Osteoblast (primary cell): ENCODE measurements at regions not wholly inside any gene's neighbourhood (a gene's known extent, or its start where the extent isn't known, plus 50 kb on each side); places are given as distances from the start of the nearest gene placed in this dataset.

Experiments
- DNase-seq: peaks from one replicate; pipeline ENCODE4 v3.0.0; 2011; ENCODE audit warnings: low spot score, mixed read lengths; ENCODE audit not compliant: insufficient read length; ENCODE audit errors: missing footprints
- H2AFZ ChIP-seq: 2 replicates; pipeline ENCODE4 v1.6.0; 2011; ENCODE audit warnings: mild to moderate bottlenecking, low read length
- H3K27ac ChIP-seq: 2 replicates; pipeline ENCODE4 v1.5.1; 2011; ENCODE audit warnings: mild to moderate bottlenecking, low read depth, low read length, moderate library complexity
- H3K27me3 ChIP-seq: 2 replicates; pipeline ENCODE4 v1.6.0; 2012; ENCODE audit warnings: mild to moderate bottlenecking, control low read depth, inconsistent platforms, low read length, moderate library complexity; ENCODE audit not compliant: insufficient read depth
- H3K36me3 ChIP-seq: 2 replicates; pipeline ENCODE4 v1.5.1; 2011; ENCODE audit warnings: mild to moderate bottlenecking, low read length, control low read depth, moderate library complexity; ENCODE audit not compliant: insufficient read depth
- H3K4me1 ChIP-seq: 2 replicates; pipeline ENCODE4 v1.5.1; 2011; ENCODE audit warnings: mild to moderate bottlenecking, low read length, control low read depth, moderate library complexity; ENCODE audit not compliant: insufficient read depth
- H3K4me2 ChIP-seq: 2 replicates; pipeline ENCODE4 v1.6.0; 2011; ENCODE audit warnings: mild to moderate bottlenecking, low read length; ENCODE audit not compliant: insufficient read depth
- H3K4me3 ChIP-seq: fragments of 200-600 bp; sonication (generic); 3 replicates; pipeline ENCODE4 v1.5.1; 2012; ENCODE audit warnings: mild to moderate bottlenecking, low read length, inconsistent platforms; ENCODE audit not compliant: insufficient read depth
- H3K79me2 ChIP-seq: 2 replicates; pipeline ENCODE4 v1.6.0; 2012; ENCODE audit warnings: mild to moderate bottlenecking, low read length, control low read depth, inconsistent platforms; ENCODE audit not compliant: insufficient read depth
- H3K9me3 ChIP-seq: 2 replicates; pipeline ENCODE4 v1.5.1; 2011; ENCODE audit warnings: low read depth, low read length, control low read depth
- H4K20me1 ChIP-seq: 2 replicates; pipeline ENCODE4 v1.6.0; 2012; ENCODE audit warnings: mild to moderate bottlenecking, low read length, control low read depth; ENCODE audit not compliant: insufficient read depth
- TF ChIP-seq, protein P1 (sequence below): IDR thresholded peaks from 2 replicates; pipeline ENCODE4 v1.5.1; 2011; ENCODE audit warnings: mild to moderate bottlenecking, low read depth, low read length, moderate library complexity; ENCODE audit errors: extremely low read depth

DNA sequence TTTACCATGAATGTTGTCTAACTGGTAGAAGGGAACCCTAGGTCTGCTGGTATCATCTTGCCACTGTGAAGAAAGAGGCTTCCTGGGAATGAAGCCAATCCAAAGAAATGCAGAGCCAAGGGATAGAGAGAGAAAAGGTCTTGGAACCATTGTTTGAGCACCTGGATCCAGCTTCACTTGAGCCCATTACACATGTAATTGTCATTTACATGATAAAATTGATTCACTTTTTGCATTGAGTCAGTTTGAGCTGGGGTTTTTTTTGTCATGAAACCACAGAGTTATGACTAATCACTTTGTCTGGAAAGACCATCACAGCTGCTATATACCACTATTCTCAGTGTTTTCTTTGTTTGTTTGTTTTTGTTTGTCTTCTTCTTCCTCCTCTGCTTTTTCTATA, 112.3 kb downstream of the CBLN4 start:
- H3K4me3 ChIP-seq, result no peak overlapping the region
- H3K36me3 ChIP-seq, result no peaks in the 10 kb centered on the region
- H3K4me1 ChIP-seq, result no peaks in the 10 kb centered on the region
- DNase-seq, result no peak
- no peaks in the 10 kb centered on the region for H3K79me2 ChIP-seq
- H3K4me2 ChIP-seq, result no peak overlapping the region
- H2AFZ ChIP-seq, result no peak overlapping the region
- peaks cover 6% of the 10 kb centered on the region for H3K9me3 ChIP-seq
- TF ChIP-seq, protein P1, sequence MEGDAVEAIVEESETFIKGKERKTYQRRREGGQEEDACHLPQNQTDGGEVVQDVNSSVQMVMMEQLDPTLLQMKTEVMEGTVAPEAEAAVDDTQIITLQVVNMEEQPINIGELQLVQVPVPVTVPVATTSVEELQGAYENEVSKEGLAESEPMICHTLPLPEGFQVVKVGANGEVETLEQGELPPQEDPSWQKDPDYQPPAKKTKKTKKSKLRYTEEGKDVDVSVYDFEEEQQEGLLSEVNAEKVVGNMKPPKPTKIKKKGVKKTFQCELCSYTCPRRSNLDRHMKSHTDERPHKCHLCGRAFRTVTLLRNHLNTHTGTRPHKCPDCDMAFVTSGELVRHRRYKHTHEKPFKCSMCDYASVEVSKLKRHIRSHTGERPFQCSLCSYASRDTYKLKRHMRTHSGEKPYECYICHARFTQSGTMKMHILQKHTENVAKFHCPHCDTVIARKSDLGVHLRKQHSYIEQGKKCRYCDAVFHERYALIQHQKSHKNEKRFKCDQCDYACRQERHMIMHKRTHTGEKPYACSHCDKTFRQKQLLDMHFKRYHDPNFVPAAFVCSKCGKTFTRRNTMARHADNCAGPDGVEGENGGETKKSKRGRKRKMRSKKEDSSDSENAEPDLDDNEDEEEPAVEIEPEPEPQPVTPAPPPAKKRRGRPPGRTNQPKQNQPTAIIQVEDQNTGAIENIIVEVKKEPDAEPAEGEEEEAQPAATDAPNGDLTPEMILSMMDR, result no peak
- H3K27me3 ChIP-seq, result no peaks in the 10 kb centered on the region
- H3K27ac ChIP-seq, result no peak overlapping the region
- no peaks in the 10 kb centered on the region for H4K20me1 ChIP-seq

DNA sequence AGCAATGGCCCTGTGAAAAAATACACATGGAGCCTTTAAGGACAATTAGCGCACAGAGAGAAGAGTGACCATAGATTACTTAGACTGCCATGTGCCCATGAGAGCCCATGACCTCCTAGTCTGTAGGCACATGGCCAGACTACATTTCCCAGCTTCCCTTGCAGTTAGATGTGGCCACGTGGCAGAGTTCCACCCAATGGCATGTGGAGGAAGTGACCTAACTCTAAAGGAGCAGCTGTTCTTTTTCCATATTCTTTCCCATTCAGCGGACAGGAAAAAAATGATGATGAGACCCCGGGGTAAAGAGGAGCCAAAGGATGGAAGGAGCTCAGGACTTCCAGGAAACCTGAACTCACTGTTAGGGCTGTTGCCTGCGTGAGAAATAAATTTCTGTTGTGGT, 116.6 kb downstream of the CBLN4 start:
- Histone ChIP-seq H3K4me3 (no peak overlapping the region), H3K9me3 (peaks cover 6% of the 10 kb centered on the region), H4K20me1 (no peaks in the 10 kb centered on the region), H3K27me3 (no peaks in the 10 kb centered on the region), H3K36me3 (no peaks in the 10 kb centered on the region), H3K4me1 (no peaks in the 10 kb centered on the region), H3K79me2 (no peaks in the 10 kb centered on the region), H3K4me2 (no peak overlapping the region), H3K27ac (no peak overlapping the region), H2AFZ (no peak overlapping the region)
- TF ChIP-seq, protein P1, result no peak
- no peak for DNase-seq

- TF ChIP-seq, protein P1, result no peak
- H2AFZ ChIP-seq, result no peak overlapping the region
- no peak overlapping the region for H3K4me2 ChIP-seq
- no peak overlapping the region for H3K4me3 ChIP-seq
- no peak for DNase-seq
- H3K79me2 ChIP-seq, result no peaks in the 10 kb centered on the region
- no peaks in the 10 kb centered on the region for H3K36me3 ChIP-seq
- no peaks in the 10 kb centered on the region for H3K27me3 ChIP-seq
- H3K9me3 ChIP-seq, result peaks cover 3% of the 10 kb centered on the region
- H3K27ac ChIP-seq, result no peak overlapping the region
- H3K4me1 ChIP-seq, result no peaks in the 10 kb centered on the region
- H4K20me1 ChIP-seq, result no peaks in the 10 kb centered on the region
Observed at GRCh38 chr20:55882910-55883309, 122.4 kb downstream of the CBLN4 start.

GRCh38 chr20:55882286-55882685, 123.0 kb downstream of the CBLN4 start:
- H3K27me3 ChIP-seq, result no peaks in the 10 kb centered on the region
- no peak overlapping the region for H3K27ac ChIP-seq
- H3K79me2 ChIP-seq, result no peaks in the 10 kb centered on the region
- peaks cover 3% of the 10 kb centered on the region for H3K9me3 ChIP-seq
- no peaks in the 10 kb centered on the region for H3K36me3 ChIP-seq
- H3K4me1 ChIP-seq, result no peaks in the 10 kb centered on the region
- H3K4me3 ChIP-seq, result no peak overlapping the region
- H3K4me2 ChIP-seq, result no peak overlapping the region
- no peak for DNase-seq
- TF ChIP-seq, protein P1, result no peak
- H4K20me1 ChIP-seq, result no peaks in the 10 kb centered on the region
- no peak overlapping the region for H2AFZ ChIP-seq
